ENCODE measurements at regions not wholly inside any gene's neighbourhood (a gene's known extent, or its start where the extent isn't known, plus 50 kb on each side); places are given as distances from the start of the nearest gene placed in this dataset.

GRCh38 chr18:51525453-51526225, 328.2 kb upstream of the MEX3C start:
- no peaks in the 10 kb centered on the region for H3K36me3 ChIP-seq (ENCODE audit: control insufficient read depth in 1 of 2, insufficient read depth in 2 of 2, low read length in 2 of 2)
- H3K27ac ChIP-seq (ENCODE audit: low read depth, low read length), result no peak overlapping the region
- no peaks in the 10 kb centered on the region for H4K20me1 ChIP-seq (ENCODE audit: insufficient read depth)
- ChIA-PET CTCF (no interaction called here), POLR2A (no interaction called here), RAD21 (ENCODE audit: low non-redundant PET in 1 of 2, low total read pairs in 2 of 2, uncharacterized antibody in 2 of 2, unreplicated experiment in 2 of 2) (no interaction called here)
- H3K9me3 ChIP-seq (ENCODE audit: control insufficient read depth in 1 of 2, insufficient read depth in 1 of 2, low read depth in 1 of 2, low read length in 2 of 2), result no peaks in the 10 kb centered on the region
- no peak for ATAC-seq
- no TSS peak for BruUV-seq (replicated peaks)
- H3K79me2 ChIP-seq (ENCODE audit: insufficient read depth, low read length), result no peaks in the 10 kb centered on the region
- H3K4me3 ChIP-seq (replicated peaks in 1 of 2; ENCODE audit: low read depth in 1 of 2, low read length in 2 of 2), result no peak overlapping the region
- H3K9ac ChIP-seq (ENCODE audit: low read length), result no peak overlapping the region
- no peak overlapping the region for H3K4me2 ChIP-seq (ENCODE audit: low read length)
- intact Hi-C loops (cut with micrococcal nuclease), result no loop called here
- no peaks in the 10 kb centered on the region for H3K9me2 ChIP-seq (ENCODE audit: insufficient read depth)
- no peak overlapping the region for H2AFZ ChIP-seq (ENCODE audit: low read depth, low read length, poor library complexity, severe bottlenecking)
- DNase-seq (ENCODE audit: low read depth, low spot score), result no peak
- H3K27me3 ChIP-seq (ENCODE audit: insufficient read depth, low read length), result no peaks in the 10 kb centered on the region
- TF ChIP-seq MAX (IDR thresholded peaks at IDR 0.05) (no peak), SIN3A (IDR thresholded peaks at IDR 0.05; ENCODE audit: low read depth) (no peak), YY1 (IDR thresholded peaks at IDR 0.05; ENCODE audit: extremely low read depth, insufficient replicate concordance, low read depth, low read length) (no peak), ZFX (IDR thresholded peaks at IDR 0.05) (no peak), ZNF274 (IDR thresholded peaks at IDR 0.05; ENCODE audit: low read depth, low read length) (no peak), CEBPB (IDR thresholded peaks at IDR 0.05; ENCODE audit: low read depth) (no peak), JUND (IDR thresholded peaks at IDR 0.05) (no peak), ELF1 (IDR thresholded peaks at IDR 0.05; ENCODE audit: borderline replicate concordance, low read depth) (no peak), ZBTB33 (IDR thresholded peaks at IDR 0.05; ENCODE audit: extremely low read depth, insufficient replicate concordance, low read length) (no peak), EZH2 (IDR thresholded peaks at IDR 0.05) (no peak), POLR2A (IDR thresholded peaks at IDR 0.05; ENCODE audit: borderline replicate concordance, extremely low read depth, insufficient read depth, insufficient read length) (no peak), CTCF (IDR thresholded peaks at IDR 0.05 in 2 of 3, conservative IDR thresholded peaks at IDR 0.05 in 1 of 3; ENCODE audit: borderline replicate concordance in 1 of 3, insufficient read depth in 1 of 3, low read depth in 2 of 3, low read length in 2 of 3) (no peak), RAD21 (IDR thresholded peaks at IDR 0.05; ENCODE audit: low read depth) (no peak), TCF7L2 (IDR thresholded peaks at IDR 0.05; ENCODE audit: borderline replicate concordance, extremely low read depth, insufficient read depth, insufficient read length) (no peak)
- H3K4me1 ChIP-seq (ENCODE audit: control insufficient read depth in 1 of 2, insufficient read depth in 2 of 2, low read length in 2 of 2), result no peaks in the 10 kb centered on the region

Measured in HCT116 (cell line).